Medulla oblongata (tissue), 1 donor: ENCODE measurements at regions not wholly inside any gene's neighbourhood (a gene's known extent, or its start where the extent isn't known, plus 50 kb on each side); places are given as distances from the start of the nearest gene placed in this dataset.

Experiments
- DNase-seq: peaks from one replicate; pipeline ENCODE4 v3.0.0-alpha.2; 2015; ENCODE audit errors: extremely low spot score

GRCh38 chr5:4802044-4802443 is 338.1 kb upstream of the ADAMTS16 start:
- DNase-seq = no peak

GRCh38 chr5:4804691-4805360 is 335.3 kb upstream of the ADAMTS16 start:
- DNase-seq = no peak

- DNase-seq = no peak
Measured at GRCh38 chr5:4815002-4815401, 325.1 kb upstream of the ADAMTS16 start.

- DNase-seq = no peak
Measured at GRCh38 chr5:4817767-4818166, 322.4 kb upstream of the ADAMTS16 start.

- no peak for DNase-seq
Measured at GRCh38 chr5:4831325-4831724, 308.8 kb upstream of the ADAMTS16 start.

GRCh38 chr5:4832471-4832870 is 307.7 kb upstream of the ADAMTS16 start:
- DNase-seq = no peak

GRCh38 chr5:4833104-4833738 is 306.9 kb upstream of the ADAMTS16 start:
- DNase-seq = no peak

GRCh38 chr5:4837489-4838058 is 302.6 kb upstream of the ADAMTS16 start:
- DNase-seq = no peak

GRCh38 chr5:4845221-4845620 is 294.9 kb upstream of the ADAMTS16 start:
- no peak for DNase-seq

GRCh38 chr5:4847766-4848165 is 292.4 kb upstream of the ADAMTS16 start:
- DNase-seq = no peak

- no peak for DNase-seq
Measured at GRCh38 chr5:4855036-4855435, 285.1 kb upstream of the ADAMTS16 start.

GRCh38 chr5:4855880-4856279 is 284.2 kb upstream of the ADAMTS16 start:
- no peak for DNase-seq

GRCh38 chr5:4857761-4858160 is 282.4 kb upstream of the ADAMTS16 start:
- no peak for DNase-seq

- no peak for DNase-seq
Measured at GRCh38 chr5:4859500-4860235, 280.5 kb upstream of the ADAMTS16 start.

GRCh38 chr5:4860631-4861030 is 279.5 kb upstream of the ADAMTS16 start:
- DNase-seq = no peak

- peak; percentile 44 for DNase-seq
Measured at GRCh38 chr5:4862500-4862899, 277.6 kb upstream of the ADAMTS16 start.

GRCh38 chr5:4866131-4866659 is 273.9 kb upstream of the ADAMTS16 start:
- DNase-seq = no peak

- DNase-seq = no peak
Measured at GRCh38 chr5:4866817-4867216, 273.3 kb upstream of the ADAMTS16 start.

GRCh38 chr5:4868140-4868735 is 271.9 kb upstream of the ADAMTS16 start:
- DNase-seq = peak; percentile 82

GRCh38 chr5:4873652-4874051 is 266.5 kb upstream of the ADAMTS16 start:
- no peak for DNase-seq

GRCh38 chr5:4874097-4874496 is 266.0 kb upstream of the ADAMTS16 start:
- DNase-seq = no peak

- no peak for DNase-seq
Measured at GRCh38 chr5:4875942-4876341, 264.2 kb upstream of the ADAMTS16 start.
